Endothelial cell (in vitro differentiated cells): ENCODE measurements at regions not wholly inside any gene's neighbourhood (a gene's known extent, or its start where the extent isn't known, plus 50 kb on each side); places are given as distances from the start of the nearest gene placed in this dataset.

Experiments
- DNase-seq: peaks from one replicate; pipeline ENCODE4 v3.0.0; 2021; ENCODE audit warnings: low spot score
- H3K27ac Mint-ChIP-seq: one replicate; pipeline ENCODE4 v1.8.0; 2021; ENCODE audit warnings: mixed read lengths, inconsistent platforms; ENCODE audit not compliant: unreplicated experiment
- H3K27me3 Mint-ChIP-seq: one replicate; pipeline ENCODE4 v1.8.0; 2021; ENCODE audit warnings: mild to moderate bottlenecking, moderate library complexity, mixed read lengths, inconsistent platforms; ENCODE audit not compliant: unreplicated experiment
- H3K36me3 Mint-ChIP-seq: one replicate; pipeline ENCODE4 v1.8.0; 2021; ENCODE audit warnings: mild to moderate bottlenecking, low read depth, mixed read lengths, inconsistent platforms; ENCODE audit not compliant: unreplicated experiment
- H3K4me1 Mint-ChIP-seq: one replicate; pipeline ENCODE4 v1.8.0; 2021; ENCODE audit warnings: mild to moderate bottlenecking, mixed read lengths, inconsistent platforms; ENCODE audit not compliant: unreplicated experiment
- H3K4me3 Mint-ChIP-seq: one replicate; pipeline ENCODE4 v1.8.0; 2021; ENCODE audit warnings: mild to moderate bottlenecking, mixed read lengths, inconsistent platforms; ENCODE audit not compliant: unreplicated experiment
- H3K9me3 Mint-ChIP-seq: one replicate; pipeline ENCODE4 v1.8.0; 2021; ENCODE audit warnings: mixed read lengths, inconsistent platforms; ENCODE audit not compliant: unreplicated experiment
- TF ChIP-seq, protein P1 (sequence below): fragments of 200-600 bp; sonication (generic); IDR thresholded peaks from one replicate; pipeline ENCODE4 v1.5.0; 2021; ENCODE audit warnings: antibody characterized with exemption; ENCODE audit not compliant: unreplicated experiment

DNA sequence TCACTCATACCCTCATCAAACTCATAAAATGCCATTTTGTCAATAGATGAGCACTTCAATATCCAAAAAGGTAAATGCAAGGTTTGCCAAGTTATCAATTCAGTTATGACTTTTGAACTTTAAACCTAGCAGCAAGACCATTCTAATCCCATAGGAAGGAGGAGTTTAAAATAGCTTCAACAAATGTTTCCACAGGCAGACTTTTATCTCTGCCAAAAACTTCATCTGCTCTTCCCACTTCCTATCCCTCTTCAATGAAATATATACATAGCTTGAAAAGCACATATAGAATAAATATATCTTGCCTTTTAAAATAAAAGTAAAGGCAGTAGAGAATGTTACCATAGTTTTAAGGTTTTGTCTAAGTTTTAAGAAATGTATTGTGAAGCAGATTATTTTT lies 1749.1 kb upstream of the SEL1L start:
- H3K36me3 Mint-ChIP-seq = no peaks in the 10 kb centered on the region
- no peaks in the 10 kb centered on the region for H3K4me1 Mint-ChIP-seq
- H3K9me3 Mint-ChIP-seq = no peaks in the 10 kb centered on the region
- DNase-seq = no peak
- TF ChIP-seq, protein P1, sequence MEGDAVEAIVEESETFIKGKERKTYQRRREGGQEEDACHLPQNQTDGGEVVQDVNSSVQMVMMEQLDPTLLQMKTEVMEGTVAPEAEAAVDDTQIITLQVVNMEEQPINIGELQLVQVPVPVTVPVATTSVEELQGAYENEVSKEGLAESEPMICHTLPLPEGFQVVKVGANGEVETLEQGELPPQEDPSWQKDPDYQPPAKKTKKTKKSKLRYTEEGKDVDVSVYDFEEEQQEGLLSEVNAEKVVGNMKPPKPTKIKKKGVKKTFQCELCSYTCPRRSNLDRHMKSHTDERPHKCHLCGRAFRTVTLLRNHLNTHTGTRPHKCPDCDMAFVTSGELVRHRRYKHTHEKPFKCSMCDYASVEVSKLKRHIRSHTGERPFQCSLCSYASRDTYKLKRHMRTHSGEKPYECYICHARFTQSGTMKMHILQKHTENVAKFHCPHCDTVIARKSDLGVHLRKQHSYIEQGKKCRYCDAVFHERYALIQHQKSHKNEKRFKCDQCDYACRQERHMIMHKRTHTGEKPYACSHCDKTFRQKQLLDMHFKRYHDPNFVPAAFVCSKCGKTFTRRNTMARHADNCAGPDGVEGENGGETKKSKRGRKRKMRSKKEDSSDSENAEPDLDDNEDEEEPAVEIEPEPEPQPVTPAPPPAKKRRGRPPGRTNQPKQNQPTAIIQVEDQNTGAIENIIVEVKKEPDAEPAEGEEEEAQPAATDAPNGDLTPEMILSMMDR = no peak
- no peak overlapping the region for H3K27ac Mint-ChIP-seq
- H3K27me3 Mint-ChIP-seq = no peaks in the 10 kb centered on the region
- H3K4me3 Mint-ChIP-seq = no peak overlapping the region

GRCh38 chr14:83287300-83287699 lies 1753.6 kb upstream of the SEL1L start:
- no peaks in the 10 kb centered on the region for H3K36me3 Mint-ChIP-seq
- TF ChIP-seq, protein P1 = no peak
- peaks cover 6% of the 10 kb centered on the region for H3K4me1 Mint-ChIP-seq
- H3K27me3 Mint-ChIP-seq = no peaks in the 10 kb centered on the region
- no peak for DNase-seq
- H3K9me3 Mint-ChIP-seq = no peaks in the 10 kb centered on the region
- no peak overlapping the region for H3K4me3 Mint-ChIP-seq
- H3K27ac Mint-ChIP-seq = no peak overlapping the region

GRCh38 chr14:83289390-83289789 lies 1755.7 kb upstream of the SEL1L start:
- Mint-ChIP-seq H3K4me1 (peaks cover 6% of the 10 kb centered on the region), H3K36me3 (no peaks in the 10 kb centered on the region), H3K27ac (no peak overlapping the region), H3K27me3 (no peaks in the 10 kb centered on the region), H3K4me3 (no peak overlapping the region), H3K9me3 (no peaks in the 10 kb centered on the region)
- no peak for DNase-seq
- TF ChIP-seq, protein P1 = no peak

- no peaks in the 10 kb centered on the region for H3K9me3 Mint-ChIP-seq
- peaks cover 6% of the 10 kb centered on the region for H3K4me1 Mint-ChIP-seq
- no peaks in the 10 kb centered on the region for H3K36me3 Mint-ChIP-seq
- TF ChIP-seq, protein P1 = no peak
- H3K27me3 Mint-ChIP-seq = no peaks in the 10 kb centered on the region
- H3K4me3 Mint-ChIP-seq = no peak overlapping the region
- no peak for DNase-seq
- H3K27ac Mint-ChIP-seq = no peak overlapping the region
Measured at GRCh38 chr14:83289896-83290295, 1756.2 kb upstream of the SEL1L start.

- Mint-ChIP-seq H3K27ac (no peak overlapping the region), H3K4me3 (no peak overlapping the region), H3K27me3 (no peaks in the 10 kb centered on the region), H3K9me3 (no peaks in the 10 kb centered on the region), H3K36me3 (no peaks in the 10 kb centered on the region), H3K4me1 (peaks cover 6% of the 10 kb centered on the region)
- TF ChIP-seq, protein P1 = no peak
- DNase-seq = no peak
Measured at GRCh38 chr14:83290447-83290846, 1756.8 kb upstream of the SEL1L start.
